ENCODE measurements at regions not wholly inside any gene's neighbourhood (a gene's known extent, or its start where the extent isn't known, plus 50 kb on each side); places are given as distances from the start of the nearest gene placed in this dataset.

DNA sequence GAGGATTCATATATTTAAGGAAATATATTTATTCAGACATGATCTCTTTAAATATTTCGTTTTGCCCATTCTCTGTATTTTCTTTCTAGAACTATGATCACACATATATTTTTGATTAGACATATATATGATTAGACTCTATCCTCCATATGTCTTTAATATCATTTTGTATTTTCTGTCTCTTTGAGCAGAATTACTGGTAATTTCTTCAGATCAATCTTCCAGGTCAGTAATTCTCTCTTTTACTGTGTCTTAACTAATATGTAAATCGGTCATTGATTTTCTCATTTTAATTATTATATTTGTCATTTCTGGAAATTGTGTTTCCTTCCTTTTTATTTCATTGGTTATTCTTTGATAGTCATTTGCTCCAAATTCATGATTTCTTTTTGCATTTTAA, 586.2 kb downstream of the NR2F2 start:
- CTCF ChIA-PET (ENCODE audit: low intra/inter-chr PET ratio): no interaction called here

GRCh38 chr15:96924570-96924969, 594.1 kb downstream of the NR2F2 start:
- no peak for DNase-seq (ENCODE audit: extremely low read depth in 1 of 4, low spot score in 3 of 4)
- Histone ChIP-seq H3K9ac (ENCODE audit: insufficient read depth in 1 of 2, low read depth in 2 of 2, low read length in 2 of 2) (no peak overlapping the region), H2AFZ (ENCODE audit: low read depth, low read length) (no peak overlapping the region), H3K36me3 (ENCODE audit: control insufficient read depth, insufficient read depth, low read length) (no peaks in the 10 kb centered on the region), H3K9me3 (replicated peaks; ENCODE audit: control insufficient read depth, insufficient read depth, low read depth, low read length) (no peaks in the 10 kb centered on the region), H3K4me3 (no peak overlapping the region), H3K27ac (ENCODE audit: extremely low read depth, low read depth, low read length) (no peak overlapping the region), H4K20me1 (replicated peaks; ENCODE audit: control insufficient read depth, insufficient read depth, low read length) (no peaks in the 10 kb centered on the region), H3K27me3 (ENCODE audit: control insufficient read depth in 2 of 2, insufficient read depth in 2 of 2, low read length in 2 of 2) (no peaks in the 10 kb centered on the region), H3K4me1 (replicated peaks in 1 of 2; ENCODE audit: control insufficient read depth in 2 of 2, insufficient read depth in 2 of 2, low read length in 2 of 2) (no peaks in the 10 kb centered on the region), H3K4me2 (ENCODE audit: insufficient read depth, low read length) (no peak overlapping the region), H3K79me2 (ENCODE audit: control insufficient read depth, insufficient read depth, low read length) (no peaks in the 10 kb centered on the region), H3K9me1 (ENCODE audit: control insufficient read depth, insufficient read depth, low read length) (peaks cover 2% of the 10 kb centered on the region)
- POLR2A ChIA-PET: no interaction called here
- in situ Hi-C loops (cut with MboI): no loop called here
- CTCF ChIA-PET (ENCODE audit: low intra/inter-chr PET ratio): no interaction called here
- no peak for FAIRE-seq
- TF ChIP-seq GATAD2A (IDR thresholded peaks at IDR 0.05): no peak
- ATAC-seq: no peak
- BruUV-seq (replicated peaks): no TSS peak
- intact Hi-C loops (cut with micrococcal nuclease): no loop called here
- WGBS (ENCODE audit: insufficient coverage, low coverage, missing lambda C conversion rate): 0% methylated on average over 1 of the region's 1 CpG

More for the DNA sequence above, 586.2 kb downstream of the NR2F2 start:
- DNase-seq (ENCODE audit: extremely low read depth in 1 of 4, low spot score in 3 of 4): no peak
- no peak overlapping the region for H3K27ac ChIP-seq (ENCODE audit: extremely low read depth, low read depth, low read length)
- no peaks in the 10 kb centered on the region for H3K9me1 ChIP-seq (ENCODE audit: control insufficient read depth, insufficient read depth, low read length)
- H4K20me1 ChIP-seq (replicated peaks; ENCODE audit: control insufficient read depth, insufficient read depth, low read length): no peaks in the 10 kb centered on the region
- ATAC-seq: no peak
- H3K4me3 ChIP-seq: no peak overlapping the region
- TF ChIP-seq GTF2A2 (tag; IDR thresholded peaks at IDR 0.05): no peak
- TF ChIP-seq SMARCA4 (IDR thresholded peaks at IDR 0.05): no peak
- no peak for TF ChIP-seq XRCC3 (IDR thresholded peaks at IDR 0.05)
- TF ChIP-seq PHB2 (IDR thresholded peaks at IDR 0.05; ENCODE audit: low read depth): no peak
- BruUV-seq (replicated peaks): no TSS peak
- no peak overlapping the region for H3K9ac ChIP-seq (ENCODE audit: insufficient read depth in 1 of 2, low read depth in 2 of 2, low read length in 2 of 2)
- no peaks in the 10 kb centered on the region for H3K36me3 ChIP-seq (ENCODE audit: control insufficient read depth, insufficient read depth, low read length)
- no peak overlapping the region for H2AFZ ChIP-seq (ENCODE audit: low read depth, low read length)
- no peaks in the 10 kb centered on the region for H3K79me2 ChIP-seq (ENCODE audit: control insufficient read depth, insufficient read depth, low read length)
- POLR2A ChIA-PET: no interaction called here
- in situ Hi-C loops (cut with MboI): no loop called here
- no peaks in the 10 kb centered on the region for H3K27me3 ChIP-seq (ENCODE audit: control insufficient read depth in 2 of 2, insufficient read depth in 2 of 2, low read length in 2 of 2)
- intact Hi-C loops (cut with micrococcal nuclease): no loop called here
- no peaks in the 10 kb centered on the region for H3K4me1 ChIP-seq (replicated peaks in 1 of 2; ENCODE audit: control insufficient read depth in 2 of 2, insufficient read depth in 2 of 2, low read length in 2 of 2)
- no peak for FAIRE-seq
- H3K4me2 ChIP-seq (ENCODE audit: insufficient read depth, low read length): no peak overlapping the region
- WGBS (ENCODE audit: insufficient coverage, low coverage, missing lambda C conversion rate): 5% methylated on average over 2 of the region's 2 CpGs
- H3K9me3 ChIP-seq (replicated peaks; ENCODE audit: control insufficient read depth, insufficient read depth, low read depth, low read length): no peaks in the 10 kb centered on the region

All from K562 (cell line).